Fibroblast of lung (primary cell): ENCODE measurements at regions not wholly inside any gene's neighbourhood (a gene's known extent, or its start where the extent isn't known, plus 50 kb on each side); places are given as distances from the start of the nearest gene placed in this dataset.

ENCODE experiments used
- CTCF ChIP-seq, 2 donors: IDR thresholded peaks in 1 of 2; conservative IDR thresholded peaks in 1 of 2; 1 replicate in 1 of 2; 2 replicates in 1 of 2; pipeline ENCODE4 v1.5.1; 2011 to 2012; ENCODE audit warnings: low read length in 2 of 2, control low read depth in 1 of 2, inconsistent platforms in 1 of 2, low read depth in 1 of 2, mild to moderate bottlenecking in 1 of 2
- EZH2 ChIP-seq: IDR thresholded peaks from 2 replicates; pipeline ENCODE4 v1.5.1; 2012; ENCODE audit warnings: low read length, control low read depth, mild to moderate bottlenecking; ENCODE audit errors: missing control alignments

GRCh38 chr11:86122773-86123172, 53.9 kb upstream of the PICALM start:
- TF ChIP-seq CTCF (conservative IDR thresholded peaks at IDR 0.05 in 1 of 2, IDR thresholded peaks at IDR 0.05 in 1 of 2; ENCODE audit: low read depth in 1 of 2, low read length in 2 of 2) (no peak), EZH2 (no peak)
